BLaER1 (cell line): ENCODE measurements at regions not wholly inside any gene's neighbourhood (a gene's known extent, or its start where the extent isn't known, plus 50 kb on each side); places are given as distances from the start of the nearest gene placed in this dataset.

Source experiments
- H3K27ac ChIP-seq: shearing (Covaris generic); formaldehyde crosslinking; 2 replicates; pipeline ENCODE4 v1.8.1; 2022
- H3K27me3 ChIP-seq: shearing (Covaris generic); formaldehyde crosslinking; 2 replicates; pipeline ENCODE4 v1.8.1; 2022
- H3K36me3 ChIP-seq: shearing (Covaris generic); formaldehyde crosslinking; 2 replicates; pipeline ENCODE4 v1.8.1; 2022
- H3K4me1 ChIP-seq: shearing (Covaris generic); formaldehyde crosslinking; 2 replicates; pipeline ENCODE4 v1.8.1; 2022
- H3K4me2 ChIP-seq: shearing (Covaris generic); formaldehyde crosslinking; 2 replicates; pipeline ENCODE4 v1.8.1; 2022
- H3K4me3 ChIP-seq: shearing (Covaris generic); formaldehyde crosslinking; 2 replicates; pipeline ENCODE4 v1.8.1; 2022
- H3K9ac ChIP-seq: shearing (Covaris generic); formaldehyde crosslinking; 2 replicates; pipeline ENCODE4 v1.8.1; 2022
- H3K9me3 ChIP-seq: shearing (Covaris generic); formaldehyde crosslinking; 2 replicates; pipeline ENCODE4 v1.8.1; 2022
- H4K20me1 ChIP-seq: shearing (Covaris generic); formaldehyde crosslinking; 2 replicates; pipeline ENCODE4 v1.8.1; 2022
- Cebpa-rat ChIP-seq: shearing (Covaris generic); IDR thresholded peaks from 2 replicates; pipeline ENCODE4 v1.8.1; 2022

DNA sequence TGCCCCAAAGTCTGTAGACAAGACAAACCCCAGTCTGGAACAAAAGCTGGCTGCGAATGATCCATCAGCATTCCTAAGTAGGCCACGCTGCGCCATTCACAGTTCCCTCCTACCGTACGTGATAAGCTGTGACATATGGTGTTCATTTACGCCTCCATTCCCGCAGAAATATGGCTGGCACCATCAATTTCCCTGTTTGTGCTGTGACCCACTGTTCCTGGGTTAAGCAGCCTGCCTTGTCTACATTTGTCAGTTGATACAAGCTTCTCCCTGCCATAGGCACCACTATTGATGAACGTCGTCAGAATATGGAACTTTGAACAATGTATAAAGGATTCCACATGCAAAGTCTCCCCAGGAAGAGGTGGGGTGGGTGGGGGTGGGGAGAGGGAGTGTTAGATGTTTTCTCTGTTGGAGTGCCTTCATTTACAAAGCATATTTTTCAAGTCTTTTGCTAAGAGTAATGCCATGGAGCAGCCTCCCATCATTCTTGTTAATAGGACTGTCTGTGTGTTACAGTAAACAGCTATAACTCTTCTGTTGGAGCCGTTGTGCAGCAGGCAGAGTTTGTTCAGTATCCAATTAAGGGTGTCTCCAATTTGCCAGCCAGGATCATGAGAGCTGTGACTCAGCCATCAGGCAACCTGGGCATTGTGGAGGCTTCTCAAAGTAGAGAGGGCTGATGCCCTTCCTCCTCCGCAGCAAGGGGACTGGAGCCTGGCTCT is 294.6 kb downstream of the TMEM114 start:
- TF ChIP-seq Cebpa-rat, result no peak
- no peaks in the 10 kb centered on the region for H3K9me3 ChIP-seq
- H4K20me1 ChIP-seq, result no peaks in the 10 kb centered on the region

DNA sequence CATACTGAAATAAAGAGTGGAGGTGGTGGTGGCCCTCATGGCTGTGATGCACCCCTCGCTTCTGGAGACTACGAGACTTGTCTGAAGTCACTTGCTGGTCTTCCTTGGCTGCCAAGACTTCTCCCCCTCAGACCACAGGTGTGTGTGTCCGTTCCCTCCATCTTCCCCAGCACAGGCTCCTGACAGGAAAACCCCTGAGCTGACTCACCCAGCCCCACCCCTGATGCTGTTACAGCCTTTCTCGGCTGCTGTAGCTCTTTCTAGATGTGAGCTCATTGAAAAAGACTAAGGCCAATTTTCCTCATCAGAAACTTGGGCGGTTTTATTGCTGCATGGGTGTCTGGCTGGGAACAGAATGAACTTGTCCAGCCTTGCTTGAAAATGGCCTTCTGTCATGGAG is 296.9 kb downstream of the TMEM114 start:
- Histone ChIP-seq H4K20me1 (no peaks in the 10 kb centered on the region), H3K27me3 (no peaks in the 10 kb centered on the region), H3K4me3 (no peak overlapping the region), H3K4me1 (no peaks in the 10 kb centered on the region), H3K9ac (no peak overlapping the region), H3K36me3 (no peaks in the 10 kb centered on the region), H3K27ac (no peak overlapping the region), H3K4me2 (no peak overlapping the region), H3K9me3 (no peaks in the 10 kb centered on the region)
- no peak for TF ChIP-seq Cebpa-rat

More for the DNA sequence above, 294.6 kb downstream of the TMEM114 start:
- no peaks in the 10 kb centered on the region for H3K27me3 ChIP-seq
- H3K4me1 ChIP-seq, result no peaks in the 10 kb centered on the region
- no peaks in the 10 kb centered on the region for H3K36me3 ChIP-seq
- H3K9ac ChIP-seq, result no peak overlapping the region
- H3K4me2 ChIP-seq, result no peak overlapping the region
- H3K4me3 ChIP-seq, result no peak overlapping the region
- H3K27ac ChIP-seq, result no peak overlapping the region

DNA sequence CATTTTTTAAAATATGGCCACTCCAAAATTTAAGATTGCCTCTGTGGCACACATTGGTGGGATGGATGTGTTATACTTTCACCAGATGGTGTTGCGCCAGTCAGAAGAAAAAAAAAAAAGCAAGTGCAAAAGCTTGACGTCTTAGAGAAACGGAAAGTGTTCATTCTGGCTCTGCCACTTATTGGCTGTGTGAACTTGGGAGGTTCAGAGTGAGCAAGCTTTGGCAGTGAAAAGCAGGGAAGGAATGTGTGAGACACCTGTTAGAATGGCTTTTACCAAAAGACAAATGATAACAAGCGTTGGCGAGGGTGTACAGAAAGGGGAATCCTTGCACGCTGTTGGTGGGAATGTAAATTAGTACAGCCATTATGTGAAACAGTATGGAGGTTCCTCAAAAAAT is 298.0 kb downstream of the TMEM114 start:
- no peaks in the 10 kb centered on the region for H3K27me3 ChIP-seq
- H3K9me3 ChIP-seq, result no peaks in the 10 kb centered on the region
- H3K9ac ChIP-seq, result no peak overlapping the region
- H4K20me1 ChIP-seq, result no peaks in the 10 kb centered on the region
- H3K36me3 ChIP-seq, result no peaks in the 10 kb centered on the region
- H3K27ac ChIP-seq, result no peak overlapping the region
- H3K4me3 ChIP-seq, result no peak overlapping the region
- H3K4me1 ChIP-seq, result no peaks in the 10 kb centered on the region
- no peak overlapping the region for H3K4me2 ChIP-seq
- TF ChIP-seq Cebpa-rat, result no peak

DNA sequence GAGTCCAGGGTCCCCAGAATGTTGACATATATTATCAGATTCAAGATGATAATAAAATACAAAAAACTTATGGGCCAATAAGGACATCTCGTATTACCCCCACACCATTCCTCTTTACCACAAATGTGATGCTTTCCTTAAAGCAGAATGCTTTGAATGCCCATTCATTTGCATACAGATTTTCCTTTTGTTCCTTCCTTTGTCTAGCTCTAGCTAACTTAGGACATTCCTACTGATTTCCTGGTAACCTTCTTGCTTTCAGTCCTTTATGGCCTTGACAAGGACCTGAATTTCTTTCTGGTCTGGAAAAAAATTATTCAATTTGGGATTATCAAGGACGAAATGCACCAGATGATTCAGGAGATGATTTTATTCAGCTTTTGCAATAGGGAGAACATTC is 304.0 kb downstream of the TMEM114 start:
- TF ChIP-seq Cebpa-rat, result no peak
- H3K9ac ChIP-seq, result no peak overlapping the region
- no peaks in the 10 kb centered on the region for H4K20me1 ChIP-seq
- H3K4me3 ChIP-seq, result no peak overlapping the region
- no peak overlapping the region for H3K27ac ChIP-seq
- H3K4me1 ChIP-seq, result no peaks in the 10 kb centered on the region
- H3K27me3 ChIP-seq, result no peaks in the 10 kb centered on the region
- H3K36me3 ChIP-seq, result no peaks in the 10 kb centered on the region
- H3K9me3 ChIP-seq, result no peaks in the 10 kb centered on the region
- no peak overlapping the region for H3K4me2 ChIP-seq

DNA sequence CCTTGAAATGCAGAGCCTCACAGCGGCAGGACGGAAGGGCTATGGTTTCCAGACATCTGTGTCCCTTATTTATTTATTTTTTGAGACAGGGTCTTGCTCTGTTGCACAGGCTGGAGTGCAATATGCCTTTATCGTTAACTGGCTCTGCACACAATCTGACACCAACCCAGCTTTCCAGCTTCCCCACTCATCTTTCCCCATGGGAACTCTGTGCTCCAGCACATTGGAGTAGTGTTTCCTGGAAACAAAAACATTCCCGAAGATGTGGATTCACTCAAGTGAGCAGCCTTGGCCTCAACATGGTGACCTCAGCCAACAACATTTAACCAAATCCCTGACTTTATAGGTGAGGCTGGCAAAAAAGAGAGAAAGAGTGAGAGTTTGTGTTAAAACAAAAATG is 307.1 kb downstream of the TMEM114 start:
- no peaks in the 10 kb centered on the region for H4K20me1 ChIP-seq
- H3K4me3 ChIP-seq, result no peak overlapping the region
- TF ChIP-seq Cebpa-rat, result no peak
- no peaks in the 10 kb centered on the region for H3K27me3 ChIP-seq
- H3K4me2 ChIP-seq, result no peak overlapping the region
- H3K27ac ChIP-seq, result no peak overlapping the region
- H3K36me3 ChIP-seq, result no peaks in the 10 kb centered on the region
- H3K9ac ChIP-seq, result no peak overlapping the region
- no peaks in the 10 kb centered on the region for H3K4me1 ChIP-seq
- H3K9me3 ChIP-seq, result no peaks in the 10 kb centered on the region

DNA sequence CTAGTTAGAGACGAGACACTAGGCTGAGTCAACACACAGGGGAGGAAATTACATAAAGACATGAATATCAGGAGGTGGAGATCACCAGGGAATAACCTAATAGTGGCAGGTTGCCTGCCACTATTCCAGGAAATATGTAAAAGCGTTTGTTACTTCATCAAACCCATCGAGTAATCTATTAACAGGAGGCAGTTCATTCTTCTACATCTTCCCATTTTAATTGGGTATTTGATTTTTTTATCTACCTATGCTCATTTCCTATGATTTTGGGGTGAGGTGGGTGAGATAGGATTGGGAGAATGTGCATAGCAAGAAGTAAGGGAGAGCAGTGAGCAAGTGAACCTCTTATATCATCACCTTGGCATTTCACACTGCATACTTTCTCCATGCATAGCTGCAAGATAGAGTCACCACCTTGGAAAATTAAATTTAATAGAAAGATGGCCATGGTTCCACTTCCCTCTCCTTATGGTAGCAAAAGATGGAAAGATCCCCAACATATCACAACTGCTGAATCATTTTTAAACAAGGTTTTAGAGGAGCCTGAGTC is 312.2 kb downstream of the TMEM114 start:
- Histone ChIP-seq H3K27me3 (no peaks in the 10 kb centered on the region), H3K27ac (no peak overlapping the region), H3K4me2 (no peak overlapping the region), H3K9ac (no peak overlapping the region), H3K4me1 (peaks cover 6% of the 10 kb centered on the region; the same call in 1 of the 2 replicates), H3K9me3 (no peaks in the 10 kb centered on the region), H3K36me3 (no peaks in the 10 kb centered on the region), H4K20me1 (no peaks in the 10 kb centered on the region), H3K4me3 (no peak overlapping the region)
- TF ChIP-seq Cebpa-rat, result no peak

DNA sequence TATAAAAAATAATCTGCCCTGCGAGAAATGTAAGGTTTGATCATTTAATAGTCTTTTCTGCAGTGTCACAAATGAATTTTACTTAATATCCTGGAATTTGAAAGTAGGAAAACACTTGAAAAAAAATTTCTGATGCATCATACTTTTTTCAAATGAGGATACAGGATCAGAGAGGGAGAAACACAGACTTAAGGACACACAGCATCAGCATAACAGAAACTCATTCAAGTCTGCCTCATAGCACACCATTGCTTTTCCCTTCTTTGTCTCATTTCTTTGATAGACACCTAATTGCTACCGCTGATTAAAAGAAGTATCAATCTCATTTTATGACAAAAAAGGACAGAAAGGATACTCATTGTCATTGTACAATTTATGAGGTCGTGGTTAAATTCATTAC is 319.0 kb downstream of the TMEM114 start:
- Histone ChIP-seq H3K4me3 (no peak overlapping the region), H3K9me3 (peaks cover 9% of the 10 kb centered on the region), H3K9ac (no peak overlapping the region), H3K4me1 (peaks cover 11% of the 10 kb centered on the region), H3K36me3 (no peaks in the 10 kb centered on the region), H3K27ac (no peak overlapping the region), H4K20me1 (no peaks in the 10 kb centered on the region), H3K4me2 (no peak overlapping the region), H3K27me3 (no peaks in the 10 kb centered on the region)
- no peak for TF ChIP-seq Cebpa-rat

DNA sequence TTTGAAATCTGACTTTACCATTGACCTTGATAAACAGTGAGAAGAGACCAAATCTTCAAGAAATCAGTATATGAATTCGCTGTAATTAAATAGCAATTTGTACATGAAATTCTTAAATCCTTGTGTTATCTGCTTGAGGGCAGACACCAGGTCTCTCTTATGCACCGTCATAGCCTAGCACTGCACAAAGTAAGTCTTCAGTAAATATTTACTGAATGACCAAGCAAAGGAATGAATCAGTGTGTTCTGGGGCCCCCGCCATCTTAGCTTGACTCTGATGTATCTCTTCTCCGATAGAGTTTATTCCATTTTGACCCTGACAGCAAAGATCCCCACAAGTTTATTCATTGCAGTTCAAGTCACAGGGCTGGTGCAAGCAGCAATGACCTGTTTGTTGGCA is 328.0 kb downstream of the TMEM114 start:
- Histone ChIP-seq H3K27me3 (no peaks in the 10 kb centered on the region), H3K9me3 (no peaks in the 10 kb centered on the region), H3K4me1 (no peaks in the 10 kb centered on the region), H3K4me3 (no peak overlapping the region), H4K20me1 (no peaks in the 10 kb centered on the region), H3K9ac (no peak overlapping the region), H3K27ac (no peak overlapping the region), H3K4me2 (no peak overlapping the region), H3K36me3 (no peaks in the 10 kb centered on the region)
- TF ChIP-seq Cebpa-rat, result no peak

DNA sequence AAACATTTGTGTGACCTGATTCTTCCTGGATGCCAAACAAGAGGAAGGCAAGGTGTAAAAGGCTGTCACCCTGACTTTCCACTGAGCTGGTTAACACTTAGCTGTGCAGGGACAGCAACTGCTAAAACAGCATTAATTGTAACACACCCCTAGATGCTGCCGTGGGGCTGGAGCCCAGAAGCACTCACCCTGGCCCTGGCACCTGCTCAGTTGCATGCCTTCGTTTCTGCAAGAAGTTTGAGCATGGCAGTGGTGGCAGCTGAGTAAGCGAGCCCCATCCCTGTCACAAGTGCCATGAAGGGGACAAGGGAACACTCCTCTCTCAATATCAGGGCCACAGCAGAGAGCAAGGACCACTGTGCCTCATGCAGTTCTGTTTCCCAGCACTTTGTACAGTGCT is 330.2 kb downstream of the TMEM114 start:
- H3K36me3 ChIP-seq, result no peaks in the 10 kb centered on the region
- H3K4me1 ChIP-seq, result no peaks in the 10 kb centered on the region
- no peaks in the 10 kb centered on the region for H3K9me3 ChIP-seq
- H3K4me2 ChIP-seq, result no peak overlapping the region
- no peak overlapping the region for H3K27ac ChIP-seq
- no peak overlapping the region for H3K9ac ChIP-seq
- no peak overlapping the region for H3K4me3 ChIP-seq
- no peaks in the 10 kb centered on the region for H4K20me1 ChIP-seq
- no peak for TF ChIP-seq Cebpa-rat
- H3K27me3 ChIP-seq, result no peaks in the 10 kb centered on the region

DNA sequence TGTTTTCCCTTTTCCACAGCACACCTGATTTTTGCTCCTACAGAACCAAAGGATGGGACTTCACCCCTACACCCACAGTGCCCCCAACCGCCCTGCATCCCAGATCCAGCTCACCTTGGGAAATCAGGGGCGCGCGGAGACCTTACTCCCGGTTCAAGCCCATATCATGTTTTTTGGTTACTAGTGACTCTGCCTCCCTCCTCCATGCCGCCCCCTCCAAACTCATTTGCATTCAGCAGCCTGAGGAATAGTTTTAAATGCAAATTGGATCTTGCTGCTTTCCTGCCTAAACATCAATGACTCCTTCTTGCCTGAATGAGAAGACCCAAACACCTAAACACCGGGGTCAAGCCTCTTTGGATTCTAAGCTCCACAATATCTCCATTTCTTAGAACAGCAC is 331.8 kb downstream of the TMEM114 start:
- H3K27me3 ChIP-seq, result no peaks in the 10 kb centered on the region
- no peaks in the 10 kb centered on the region for H3K4me1 ChIP-seq
- H3K9me3 ChIP-seq, result no peaks in the 10 kb centered on the region
- no peak overlapping the region for H3K9ac ChIP-seq
- TF ChIP-seq Cebpa-rat, result no peak
- H3K27ac ChIP-seq, result no peak overlapping the region
- H3K36me3 ChIP-seq, result no peaks in the 10 kb centered on the region
- H4K20me1 ChIP-seq, result no peaks in the 10 kb centered on the region
- no peak overlapping the region for H3K4me2 ChIP-seq
- no peak overlapping the region for H3K4me3 ChIP-seq
